ENCODE measurements at regions not wholly inside any gene's neighbourhood (a gene's known extent, or its start where the extent isn't known, plus 50 kb on each side); places are given as distances from the start of the nearest gene placed in this dataset.

- no peaks in the 10 kb centered on the region for H3K4me1 ChIP-seq (ENCODE audit: control insufficient read depth, insufficient read depth, low read length)
- in situ Hi-C loops (cut with MboI) = no loop called here
- FAIRE-seq (no peak), DNase-seq (ENCODE audit: low read depth, low spot score) (no peak), ATAC-seq (no peak)
- H3K4me3 ChIP-seq = no peak overlapping the region
- no peak for TF ChIP-seq JUNB (IDR thresholded peaks at IDR 0.05)
- no peak for TF ChIP-seq DPF2 (IDR thresholded peaks at IDR 0.05)
- TF ChIP-seq CBX5 (IDR thresholded peaks at IDR 0.05; ENCODE audit: low read depth) = no peak
- TF ChIP-seq NBN (IDR thresholded peaks at IDR 0.05) = no peak
- no peaks in the 10 kb centered on the region for H3K79me2 ChIP-seq (ENCODE audit: control insufficient read depth, insufficient read depth, low read length)
- ChIA-PET RAD21 (ENCODE audit: unreplicated experiment) (no interaction called here), POLR2A (no interaction called here), CTCF (no interaction called here), SMC1A (ENCODE audit: uncharacterized antibody, unreplicated experiment) (no interaction called here)
- no peak overlapping the region for H3K9ac ChIP-seq (ENCODE audit: control insufficient read depth, insufficient read depth, low read length)
- intact Hi-C loops (cut with micrococcal nuclease; ENCODE audit: unreplicated experiment) = no loop called here
- no TSS peak for BruUV-seq (replicated peaks)
- no peaks in the 10 kb centered on the region for H3K27me3 ChIP-seq (replicated peaks in 1 of 2; ENCODE audit: control insufficient read depth in 2 of 2, insufficient read depth in 2 of 2, low read length in 1 of 2)
- no peaks in the 10 kb centered on the region for H4K20me1 ChIP-seq (ENCODE audit: control insufficient read depth, insufficient read depth)
- no peak overlapping the region for H3K4me2 ChIP-seq (ENCODE audit: control insufficient read depth, insufficient read depth)
- H2AFZ ChIP-seq (ENCODE audit: control insufficient read depth, low read depth, low read length) = no peak overlapping the region
- H3K27ac ChIP-seq (ENCODE audit: control insufficient read depth, insufficient read depth) = no peak overlapping the region
- WGBS (ENCODE audit: insufficient coverage, insufficient replicate concordance, low lambda C conversion rate, missing lambda C conversion rate) = 90% methylated on average over 1 of the region's 1 CpG
- H3K36me3 ChIP-seq (ENCODE audit: control insufficient read depth in 2 of 2, insufficient read depth in 2 of 2, low read length in 1 of 2) = no peaks in the 10 kb centered on the region
- H3K9me3 ChIP-seq (replicated peaks; ENCODE audit: control insufficient read depth, insufficient read depth, low read length) = no peaks in the 10 kb centered on the region
These were observed 753.9 kb downstream of the SUCLG1 start for GRCh38 chr2:83705146-83705545.

- ATAC-seq = no peak
- Histone ChIP-seq H2AFZ (ENCODE audit: control insufficient read depth, low read depth, low read length) (no peak overlapping the region), H3K9me3 (replicated peaks; ENCODE audit: control insufficient read depth, insufficient read depth, low read length) (no peaks in the 10 kb centered on the region), H3K27ac (ENCODE audit: control insufficient read depth, insufficient read depth) (no peak overlapping the region), H3K9ac (ENCODE audit: control insufficient read depth, insufficient read depth, low read length) (no peak overlapping the region), H3K27me3 (replicated peaks in 1 of 2; ENCODE audit: control insufficient read depth in 2 of 2, insufficient read depth in 2 of 2, low read length in 1 of 2) (no peaks in the 10 kb centered on the region), H3K36me3 (ENCODE audit: control insufficient read depth in 2 of 2, insufficient read depth in 2 of 2, low read length in 1 of 2) (no peaks in the 10 kb centered on the region), H4K20me1 (ENCODE audit: control insufficient read depth, insufficient read depth) (no peaks in the 10 kb centered on the region), H3K4me1 (ENCODE audit: control insufficient read depth, insufficient read depth, low read length) (no peaks in the 10 kb centered on the region), H3K79me2 (ENCODE audit: control insufficient read depth, insufficient read depth, low read length) (no peaks in the 10 kb centered on the region), H3K4me2 (ENCODE audit: control insufficient read depth, insufficient read depth) (no peak overlapping the region), H3K4me3 (no peak overlapping the region)
- RAD21 ChIA-PET (ENCODE audit: unreplicated experiment) = no interaction called here
- DNase-seq (ENCODE audit: low read depth, low spot score) = no peak
- intact Hi-C loops (cut with micrococcal nuclease; ENCODE audit: unreplicated experiment) (no loop called here), in situ Hi-C loops (cut with MboI) (no loop called here)
- CTCF ChIA-PET = interaction anchor here (0.6 kb wide), 1 partner anchor 87 kb away, joined by 4 read pairs; no protein-coding TSS in a partner anchor
- no peak for FAIRE-seq
- TF ChIP-seq, protein P1, sequence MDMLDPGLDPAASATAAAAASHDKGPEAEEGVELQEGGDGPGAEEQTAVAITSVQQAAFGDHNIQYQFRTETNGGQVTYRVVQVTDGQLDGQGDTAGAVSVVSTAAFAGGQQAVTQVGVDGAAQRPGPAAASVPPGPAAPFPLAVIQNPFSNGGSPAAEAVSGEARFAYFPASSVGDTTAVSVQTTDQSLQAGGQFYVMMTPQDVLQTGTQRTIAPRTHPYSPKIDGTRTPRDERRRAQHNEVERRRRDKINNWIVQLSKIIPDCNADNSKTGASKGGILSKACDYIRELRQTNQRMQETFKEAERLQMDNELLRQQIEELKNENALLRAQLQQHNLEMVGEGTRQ (IDR thresholded peaks at IDR 0.05; ENCODE audit: borderline replicate concordance, low read depth, low read length) = no peak
- no peak for TF ChIP-seq GABPA (IDR thresholded peaks at IDR 0.05; ENCODE audit: low read depth)
- TF ChIP-seq, protein P2, sequence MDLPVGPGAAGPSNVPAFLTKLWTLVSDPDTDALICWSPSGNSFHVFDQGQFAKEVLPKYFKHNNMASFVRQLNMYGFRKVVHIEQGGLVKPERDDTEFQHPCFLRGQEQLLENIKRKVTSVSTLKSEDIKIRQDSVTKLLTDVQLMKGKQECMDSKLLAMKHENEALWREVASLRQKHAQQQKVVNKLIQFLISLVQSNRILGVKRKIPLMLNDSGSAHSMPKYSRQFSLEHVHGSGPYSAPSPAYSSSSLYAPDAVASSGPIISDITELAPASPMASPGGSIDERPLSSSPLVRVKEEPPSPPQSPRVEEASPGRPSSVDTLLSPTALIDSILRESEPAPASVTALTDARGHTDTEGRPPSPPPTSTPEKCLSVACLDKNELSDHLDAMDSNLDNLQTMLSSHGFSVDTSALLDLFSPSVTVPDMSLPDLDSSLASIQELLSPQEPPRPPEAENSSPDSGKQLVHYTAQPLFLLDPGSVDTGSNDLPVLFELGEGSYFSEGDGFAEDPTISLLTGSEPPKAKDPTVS (IDR thresholded peaks at IDR 0.05; ENCODE audit: low read depth, low read length) = no peak
- TF ChIP-seq ZNF622 (IDR thresholded peaks at IDR 0.05) = no peak
- no peak for TF ChIP-seq NBN (IDR thresholded peaks at IDR 0.05)
- BruUV-seq (replicated peaks) = no TSS peak
- POLR2A ChIA-PET = no interaction called here
- 0% methylated on average over 1 of the region's 1 CpG for WGBS (ENCODE audit: insufficient coverage, insufficient replicate concordance, low lambda C conversion rate, missing lambda C conversion rate)
- SMC1A ChIA-PET (ENCODE audit: uncharacterized antibody, unreplicated experiment) = interaction anchor here (0.7 kb wide), 1 partner anchor 25 kb away, joined by 3 read pairs; no protein-coding TSS in a partner anchor
These were observed 755.5 kb downstream of the SUCLG1 start for GRCh38 chr2:83703598-83703997.
